ENCODE measurements at regions not wholly inside any gene's neighbourhood (a gene's known extent, or its start where the extent isn't known, plus 50 kb on each side); places are given as distances from the start of the nearest gene placed in this dataset.

DNA sequence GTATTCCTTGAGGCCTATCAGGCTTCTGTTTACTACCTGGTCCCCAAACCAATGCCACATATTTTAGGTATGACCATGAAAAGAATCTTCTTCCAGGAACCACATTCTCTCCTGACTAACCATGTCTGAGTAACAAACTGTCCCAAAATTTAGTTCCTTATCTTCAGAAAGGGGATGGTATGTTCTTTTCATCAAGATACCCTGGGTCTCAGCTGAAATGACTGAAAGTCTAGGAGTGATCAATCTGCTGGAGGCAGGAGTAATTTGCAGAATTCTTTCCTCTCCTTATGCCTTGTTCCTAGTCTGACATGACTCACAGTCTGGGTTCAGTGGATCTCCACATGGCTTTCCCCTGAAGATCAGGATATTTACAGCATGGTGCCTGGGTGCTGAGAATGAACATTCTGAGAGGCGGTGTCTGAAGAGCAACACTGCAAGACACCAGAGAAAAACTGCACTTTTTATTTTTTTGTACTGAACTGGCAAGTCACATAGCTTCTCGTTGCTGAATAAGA lies 665.5 kb downstream of the TLL1 start:
- intact Hi-C loops (cut with micrococcal nuclease; ENCODE audit: unreplicated experiment): no loop called here
- no peaks in the 10 kb centered on the region for H3K36me3 Mint-ChIP-seq (ENCODE audit: insufficient read depth, unreplicated experiment)
- H3K27me3 Mint-ChIP-seq (ENCODE audit: unreplicated experiment): no peaks in the 10 kb centered on the region
- TF ChIP-seq, protein P1, sequence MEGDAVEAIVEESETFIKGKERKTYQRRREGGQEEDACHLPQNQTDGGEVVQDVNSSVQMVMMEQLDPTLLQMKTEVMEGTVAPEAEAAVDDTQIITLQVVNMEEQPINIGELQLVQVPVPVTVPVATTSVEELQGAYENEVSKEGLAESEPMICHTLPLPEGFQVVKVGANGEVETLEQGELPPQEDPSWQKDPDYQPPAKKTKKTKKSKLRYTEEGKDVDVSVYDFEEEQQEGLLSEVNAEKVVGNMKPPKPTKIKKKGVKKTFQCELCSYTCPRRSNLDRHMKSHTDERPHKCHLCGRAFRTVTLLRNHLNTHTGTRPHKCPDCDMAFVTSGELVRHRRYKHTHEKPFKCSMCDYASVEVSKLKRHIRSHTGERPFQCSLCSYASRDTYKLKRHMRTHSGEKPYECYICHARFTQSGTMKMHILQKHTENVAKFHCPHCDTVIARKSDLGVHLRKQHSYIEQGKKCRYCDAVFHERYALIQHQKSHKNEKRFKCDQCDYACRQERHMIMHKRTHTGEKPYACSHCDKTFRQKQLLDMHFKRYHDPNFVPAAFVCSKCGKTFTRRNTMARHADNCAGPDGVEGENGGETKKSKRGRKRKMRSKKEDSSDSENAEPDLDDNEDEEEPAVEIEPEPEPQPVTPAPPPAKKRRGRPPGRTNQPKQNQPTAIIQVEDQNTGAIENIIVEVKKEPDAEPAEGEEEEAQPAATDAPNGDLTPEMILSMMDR (IDR thresholded peaks at IDR 0.05; ENCODE audit: unreplicated experiment): no peak
- no TSS peak for BruUV-seq (replicated peaks)
- H3K4me3 Mint-ChIP-seq (ENCODE audit: low read depth, unreplicated experiment): no peak overlapping the region
- H3K4me1 Mint-ChIP-seq (ENCODE audit: low read depth, unreplicated experiment): no peaks in the 10 kb centered on the region
- CTCF ChIA-PET: no interaction called here
- H3K27ac Mint-ChIP-seq (ENCODE audit: unreplicated experiment): no peak overlapping the region
- no peak for DNase-seq
- no peaks in the 10 kb centered on the region for H3K9me3 Mint-ChIP-seq (ENCODE audit: low read depth, unreplicated experiment)

DNA sequence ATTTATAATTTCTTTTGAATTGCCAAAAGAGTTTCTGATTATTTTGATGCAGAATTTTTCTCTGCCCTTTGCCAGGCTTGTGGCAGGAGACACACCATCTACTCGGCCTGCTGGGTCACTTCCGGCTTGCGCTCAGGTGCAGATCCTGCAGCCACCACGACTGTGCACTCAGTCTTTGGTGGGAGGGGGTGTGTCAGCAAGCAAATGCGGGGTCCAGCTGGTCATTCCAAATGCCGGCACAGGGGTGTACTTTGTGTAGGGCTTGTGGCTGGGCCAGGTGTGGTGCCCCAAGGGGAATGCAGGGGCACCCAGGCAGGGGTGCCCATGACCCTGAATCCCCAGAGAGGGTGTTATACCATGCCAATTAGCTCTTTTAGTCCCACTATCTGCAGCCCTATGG lies 673.0 kb downstream of the TLL1 start:
- Mint-ChIP-seq H3K27me3 (ENCODE audit: unreplicated experiment) (no peaks in the 10 kb centered on the region), H3K9me3 (ENCODE audit: low read depth, unreplicated experiment) (no peaks in the 10 kb centered on the region), H3K27ac (ENCODE audit: unreplicated experiment) (no peak overlapping the region), H3K4me1 (ENCODE audit: low read depth, unreplicated experiment) (no peaks in the 10 kb centered on the region), H3K4me3 (ENCODE audit: low read depth, unreplicated experiment) (no peak overlapping the region), H3K36me3 (ENCODE audit: insufficient read depth, unreplicated experiment) (no peaks in the 10 kb centered on the region)
- intact Hi-C loops (cut with micrococcal nuclease; ENCODE audit: unreplicated experiment): no loop called here
- TF ChIP-seq, protein P1 (IDR thresholded peaks at IDR 0.05; ENCODE audit: unreplicated experiment): no peak
- no peak for DNase-seq
- BruUV-seq (replicated peaks): no TSS peak
- CTCF ChIA-PET: no interaction called here

DNA sequence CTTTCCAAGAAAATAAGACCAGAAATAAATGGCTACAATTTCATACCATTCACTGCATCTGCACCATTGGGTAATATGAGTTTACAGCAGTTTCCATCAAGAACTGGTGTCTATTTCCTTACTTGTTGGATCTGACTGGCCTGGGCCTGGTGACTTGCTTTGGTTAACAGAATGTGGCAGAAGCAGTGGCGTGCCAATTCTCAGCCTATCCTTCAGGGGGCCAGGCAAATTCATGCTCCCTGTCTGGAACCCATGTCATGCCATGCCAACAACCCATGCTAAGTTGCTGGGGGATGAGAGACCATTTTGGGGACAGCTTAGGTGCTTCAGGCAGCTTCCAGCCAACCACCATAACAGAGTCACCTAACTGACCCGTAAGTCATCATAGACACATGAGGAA lies 656.7 kb downstream of the SPOCK3 start:
- intact Hi-C loops (cut with micrococcal nuclease; ENCODE audit: unreplicated experiment): no loop called here
- BruUV-seq (replicated peaks): no TSS peak
- no peaks in the 10 kb centered on the region for H3K27me3 Mint-ChIP-seq (ENCODE audit: unreplicated experiment)
- no peaks in the 10 kb centered on the region for H3K9me3 Mint-ChIP-seq (ENCODE audit: low read depth, unreplicated experiment)
- H3K27ac Mint-ChIP-seq (ENCODE audit: unreplicated experiment): no peak overlapping the region
- TF ChIP-seq, protein P1 (IDR thresholded peaks at IDR 0.05; ENCODE audit: unreplicated experiment): no peak
- H3K4me1 Mint-ChIP-seq (ENCODE audit: low read depth, unreplicated experiment): no peaks in the 10 kb centered on the region
- no peaks in the 10 kb centered on the region for H3K36me3 Mint-ChIP-seq (ENCODE audit: insufficient read depth, unreplicated experiment)
- CTCF ChIA-PET: no interaction called here
- no peak overlapping the region for H3K4me3 Mint-ChIP-seq (ENCODE audit: low read depth, unreplicated experiment)
- DNase-seq: no peak

DNA sequence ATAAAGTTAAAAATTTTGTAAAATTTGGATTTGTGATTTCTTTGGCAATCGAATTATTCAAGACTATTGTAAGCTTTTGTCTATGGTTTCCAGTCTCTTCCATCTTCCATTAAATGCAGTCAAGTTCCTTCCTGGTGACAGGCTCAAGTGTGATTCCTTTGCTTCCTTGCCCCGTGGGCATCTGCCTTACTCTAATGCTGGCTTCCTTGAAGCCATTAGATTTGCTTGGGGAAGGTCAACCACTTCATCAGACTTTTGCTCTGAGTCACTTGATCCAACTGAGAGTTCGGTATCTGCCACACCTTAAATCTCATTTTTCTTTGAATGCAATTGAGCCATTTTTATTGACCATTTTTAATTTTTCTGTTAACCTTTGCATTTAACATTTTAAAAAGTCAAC lies 648.8 kb downstream of the SPOCK3 start:
- CTCF ChIA-PET: no interaction called here
- Mint-ChIP-seq H3K4me3 (ENCODE audit: low read depth, unreplicated experiment) (no peak overlapping the region), H3K27me3 (ENCODE audit: unreplicated experiment) (no peaks in the 10 kb centered on the region), H3K36me3 (ENCODE audit: insufficient read depth, unreplicated experiment) (no peaks in the 10 kb centered on the region), H3K9me3 (ENCODE audit: low read depth, unreplicated experiment) (no peaks in the 10 kb centered on the region), H3K4me1 (ENCODE audit: low read depth, unreplicated experiment) (no peaks in the 10 kb centered on the region), H3K27ac (ENCODE audit: unreplicated experiment) (no peak overlapping the region)
- DNase-seq: no peak
- no TSS peak for BruUV-seq (replicated peaks)
- TF ChIP-seq, protein P1 (IDR thresholded peaks at IDR 0.05; ENCODE audit: unreplicated experiment): no peak
- intact Hi-C loops (cut with micrococcal nuclease; ENCODE audit: unreplicated experiment): no loop called here

Measured in Calu3 (cell line).